Breast epithelium (tissue), 3 donors: ENCODE measurements at regions not wholly inside any gene's neighbourhood (a gene's known extent, or its start where the extent isn't known, plus 50 kb on each side); places are given as distances from the start of the nearest gene placed in this dataset.

ENCODE experiments used
- CTCF ChIP-seq, 3 donors: fragments of 450-650 bp; IDR thresholded peaks; one replicate each; pipeline ENCODE4 v1.5.1; 2016 to 2017; ENCODE audit warnings: antibody characterized with exemption in 3 of 3, mild to moderate bottlenecking in 3 of 3, moderate library complexity in 3 of 3
- POLR2A ChIP-seq: fragments of 450-650 bp; IDR thresholded peaks from one replicate; pipeline ENCODE4 v1.6.1; 2016; ENCODE audit warnings: antibody characterized with exemption, mild to moderate bottlenecking, moderate library complexity
- POLR2AphosphoS5 ChIP-seq, 3 donors: sonication (generic); formaldehyde crosslinking; IDR thresholded peaks; one replicate each; pipeline ENCODE4 v1.6.1; 2017; ENCODE audit warnings: antibody characterized with exemption in 3 of 3

- TF ChIP-seq CTCF (IDR thresholded peaks at IDR 0.05) (no peak), POLR2A (no peak), POLR2AphosphoS5 (IDR thresholded peaks at IDR 0.05) (no peak)
These were observed 1253.5 kb upstream of the CDH2 start for GRCh38 chr18:29430416-29430815.
